ENCODE measurements at regions not wholly inside any gene's neighbourhood (a gene's known extent, or its start where the extent isn't known, plus 50 kb on each side); places are given as distances from the start of the nearest gene placed in this dataset.

DNA sequence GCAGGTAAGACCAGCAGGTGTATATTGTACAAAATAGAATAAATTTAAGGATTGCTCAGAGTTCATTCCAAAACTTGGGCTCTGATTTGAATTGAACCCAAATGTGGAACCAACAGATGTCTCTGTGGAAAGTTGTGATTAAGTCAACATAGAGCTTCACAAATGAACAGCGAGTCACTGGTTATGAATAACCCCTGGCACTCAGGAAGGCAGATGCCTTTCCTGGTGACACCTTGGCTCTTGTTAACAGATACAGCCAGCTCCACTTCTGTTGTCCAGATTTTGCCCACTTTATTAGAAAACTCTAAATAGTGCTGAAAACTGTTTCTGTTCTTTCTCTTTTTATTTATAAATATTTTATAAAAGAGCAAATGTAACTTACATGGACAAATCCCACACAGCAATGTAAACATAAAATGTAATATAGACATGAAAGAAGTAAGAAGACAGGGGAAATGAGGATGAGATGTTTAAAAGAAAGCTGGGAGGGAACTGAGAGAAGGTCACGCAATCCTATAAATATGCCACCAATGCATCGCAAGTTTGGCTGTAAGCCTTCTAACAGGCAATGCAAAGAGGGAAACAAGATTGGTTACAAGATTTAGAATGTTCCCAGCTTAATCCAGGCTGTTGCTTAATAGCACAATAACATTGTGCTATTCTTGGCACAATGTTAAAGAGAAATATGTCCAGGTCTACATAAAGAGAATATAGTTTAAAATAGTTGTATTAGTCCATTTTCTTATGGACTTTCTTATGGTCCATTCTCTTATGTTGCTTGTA, 495.5 kb downstream of the TAFA4 start:
- DNase-seq (no peak), ATAC-seq (no peak)
- H3K4me1 Mint-ChIP-seq, result no peaks in the 10 kb centered on the region
- H3K36me3 Mint-ChIP-seq, result no peaks in the 10 kb centered on the region
- peaks cover 2% of the 10 kb centered on the region for H3K9me3 Mint-ChIP-seq (ENCODE audit: low read depth)
- no peak overlapping the region for H3K27ac Mint-ChIP-seq
- H3K4me3 Mint-ChIP-seq, result no peak overlapping the region
- CTCF ChIA-PET, result no interaction called here
- no peaks in the 10 kb centered on the region for H3K27me3 Mint-ChIP-seq

DNA sequence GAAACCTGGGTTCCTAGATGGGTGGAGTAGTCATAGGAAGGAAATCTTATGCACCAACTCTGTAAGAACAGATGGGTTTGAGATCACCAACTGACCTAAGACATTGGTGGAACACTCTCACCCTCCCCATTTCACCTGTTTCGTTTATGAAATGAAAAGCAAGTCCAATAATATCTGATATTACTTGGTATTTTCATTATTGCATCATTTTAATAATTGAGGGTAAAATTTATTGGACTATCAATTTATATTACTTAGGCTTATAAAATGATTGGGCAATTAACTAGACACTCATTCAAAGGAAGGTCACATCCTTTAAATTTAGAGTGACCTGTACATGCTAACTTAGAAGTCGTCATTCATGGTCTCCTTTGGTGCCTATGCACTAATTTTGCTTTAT, 503.9 kb downstream of the TAFA4 start:
- CTCF ChIA-PET, result no interaction called here
- Mint-ChIP-seq H3K4me3 (no peak overlapping the region), H3K4me1 (no peaks in the 10 kb centered on the region), H3K27me3 (no peaks in the 10 kb centered on the region), H3K36me3 (no peaks in the 10 kb centered on the region), H3K27ac (no peak overlapping the region), H3K9me3 (ENCODE audit: low read depth) (no peaks in the 10 kb centered on the region)
- DNase-seq (no peak), ATAC-seq (no peak)

GRCh38 chr3:68424796-68425460, 507.4 kb downstream of the TAFA4 start:
- CTCF ChIA-PET, result no interaction called here
- no peak for ATAC-seq

DNA sequence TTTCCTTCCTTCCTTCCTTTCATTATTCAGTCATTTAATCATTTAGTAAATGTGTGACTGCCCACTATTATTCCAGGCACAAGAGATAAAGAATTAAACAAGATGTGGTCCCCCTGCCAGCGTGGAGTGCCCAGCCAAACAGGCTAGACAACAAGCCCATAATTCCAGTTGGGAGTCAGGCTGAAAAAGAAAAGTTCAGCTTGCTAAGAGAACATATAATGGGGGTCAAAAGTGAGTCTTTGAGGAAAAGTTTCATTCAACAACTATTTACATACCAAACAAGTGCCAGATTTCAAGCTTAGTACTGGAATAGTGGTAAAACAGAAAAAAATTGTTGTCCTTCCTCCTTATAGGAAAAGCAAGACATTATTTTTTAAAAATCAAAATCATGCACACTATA, 523.7 kb downstream of the TAFA4 start:
- Mint-ChIP-seq H3K4me1 (no peaks in the 10 kb centered on the region), H3K9me3 (ENCODE audit: low read depth) (peaks cover 2% of the 10 kb centered on the region), H3K36me3 (no peaks in the 10 kb centered on the region), H3K27ac (no peak overlapping the region), H3K4me3 (no peak overlapping the region), H3K27me3 (no peaks in the 10 kb centered on the region)
- no peak for DNase-seq
- no peak for ATAC-seq
- CTCF ChIA-PET, result no interaction called here

More at GRCh38 chr3:68424796-68425460, 507.4 kb downstream of the TAFA4 start:
- Mint-ChIP-seq H3K36me3 (no peaks in the 10 kb centered on the region), H3K27ac (no peak overlapping the region), H3K9me3 (ENCODE audit: low read depth) (no peaks in the 10 kb centered on the region), H3K4me1 (no peaks in the 10 kb centered on the region), H3K4me3 (no peak overlapping the region), H3K27me3 (no peaks in the 10 kb centered on the region)
- no peak for DNase-seq

- no peak for ATAC-seq
- Mint-ChIP-seq H3K27me3 (no peaks in the 10 kb centered on the region), H3K9me3 (ENCODE audit: low read depth) (peaks cover 2% of the 10 kb centered on the region), H3K36me3 (no peaks in the 10 kb centered on the region), H3K4me3 (no peak overlapping the region), H3K27ac (no peak overlapping the region), H3K4me1 (no peaks in the 10 kb centered on the region)
- DNase-seq, result no peak
- CTCF ChIA-PET, result no interaction called here
These were observed 528.6 kb downstream of the TAFA4 start for GRCh38 chr3:68403741-68404140.

DNA sequence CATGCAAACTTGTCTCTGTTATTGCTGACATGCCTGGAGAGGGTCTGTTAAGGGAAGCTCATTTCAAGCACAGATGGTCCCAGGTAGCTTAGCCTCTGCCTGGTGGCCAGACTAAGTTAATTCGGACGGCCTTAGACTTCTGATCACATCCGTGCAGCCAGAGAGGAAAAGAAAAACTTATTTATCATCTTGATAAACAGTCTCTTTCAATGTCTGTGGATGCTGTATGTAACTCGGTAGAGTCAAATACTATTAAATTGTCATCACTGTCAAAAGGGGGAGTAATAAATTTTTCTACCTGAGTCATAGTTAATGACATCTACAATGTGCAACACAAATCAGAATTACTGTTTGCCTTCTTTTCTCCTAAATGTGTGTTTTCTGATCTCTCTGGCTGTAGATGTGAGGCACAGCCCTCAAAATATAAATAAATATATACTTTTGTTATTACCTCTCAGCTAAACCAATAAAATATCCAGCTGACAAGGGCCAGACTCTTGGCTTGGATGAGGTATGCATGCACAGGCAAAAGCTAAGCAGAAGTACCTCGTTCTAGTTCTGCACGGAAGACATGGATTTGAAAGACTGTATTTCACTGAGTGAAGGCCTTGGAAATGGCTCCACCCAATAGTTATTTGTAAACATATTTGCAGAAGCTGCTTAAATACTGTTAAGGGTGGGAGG, 530.0 kb downstream of the TAFA4 start:
- ATAC-seq, result no peak
- no peaks in the 10 kb centered on the region for H3K4me1 Mint-ChIP-seq
- DNase-seq, result no peak
- no peak overlapping the region for H3K27ac Mint-ChIP-seq
- H3K4me3 Mint-ChIP-seq, result no peak overlapping the region
- H3K36me3 Mint-ChIP-seq, result no peaks in the 10 kb centered on the region
- CTCF ChIA-PET, result no interaction called here
- H3K9me3 Mint-ChIP-seq (ENCODE audit: low read depth), result peaks cover 2% of the 10 kb centered on the region
- H3K27me3 Mint-ChIP-seq, result no peaks in the 10 kb centered on the region

- DNase-seq (no peak), ATAC-seq (no peak)
- H3K4me1 Mint-ChIP-seq, result no peaks in the 10 kb centered on the region
- H3K4me3 Mint-ChIP-seq, result no peak overlapping the region
- H3K36me3 Mint-ChIP-seq, result no peaks in the 10 kb centered on the region
- H3K9me3 Mint-ChIP-seq (ENCODE audit: low read depth), result peaks cover 11% of the 10 kb centered on the region
- H3K27me3 Mint-ChIP-seq, result no peaks in the 10 kb centered on the region
- CTCF ChIA-PET, result no interaction called here
- H3K27ac Mint-ChIP-seq, result no peak overlapping the region
These were observed 553.7 kb downstream of the TAFA4 start for GRCh38 chr3:68378631-68379030.

- no peaks in the 10 kb centered on the region for H3K36me3 Mint-ChIP-seq
- no peak overlapping the region for H3K27ac Mint-ChIP-seq
- H3K27me3 Mint-ChIP-seq, result no peaks in the 10 kb centered on the region
- CTCF ChIA-PET, result no interaction called here
- H3K4me1 Mint-ChIP-seq, result no peaks in the 10 kb centered on the region
- H3K9me3 Mint-ChIP-seq (ENCODE audit: low read depth), result peaks cover 13% of the 10 kb centered on the region
- ATAC-seq (no peak), DNase-seq (no peak)
- no peak overlapping the region for H3K4me3 Mint-ChIP-seq
These were observed 558.6 kb downstream of the TAFA4 start for GRCh38 chr3:68373727-68374126.

GRCh38 chr3:68363796-68364195, 568.6 kb downstream of the TAFA4 start:
- ATAC-seq (no peak), DNase-seq (no peak)
- no peaks in the 10 kb centered on the region for H3K27me3 Mint-ChIP-seq
- H3K4me1 Mint-ChIP-seq, result no peaks in the 10 kb centered on the region
- CTCF ChIA-PET, result interaction anchor here (1.4 kb wide), 1 partner anchor 16 kb away, joined by 4 read pairs; no protein-coding TSS in a partner anchor
- no peak overlapping the region for H3K27ac Mint-ChIP-seq
- H3K4me3 Mint-ChIP-seq, result no peak overlapping the region
- peaks cover 2% of the 10 kb centered on the region for H3K9me3 Mint-ChIP-seq (ENCODE audit: low read depth)
- no peaks in the 10 kb centered on the region for H3K36me3 Mint-ChIP-seq

DNA sequence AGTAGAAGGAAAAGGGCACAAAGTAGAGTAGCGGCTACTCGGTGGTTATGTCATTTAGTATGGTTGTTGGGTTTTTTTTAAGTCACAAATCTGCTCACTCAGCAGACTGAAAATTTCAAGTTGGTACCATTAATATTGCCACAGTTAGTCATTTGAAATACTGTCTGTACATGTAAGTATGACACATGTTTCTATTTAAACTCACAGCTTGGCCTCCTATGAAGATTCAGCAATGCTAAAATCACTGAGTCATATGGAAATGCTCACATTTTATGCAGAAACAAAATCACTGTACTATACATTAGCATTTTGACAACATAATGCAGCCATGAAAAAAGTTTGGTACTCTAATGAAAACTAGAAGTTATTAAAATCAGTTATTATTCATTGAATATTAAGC, 571.9 kb downstream of the TAFA4 start:
- no peaks in the 10 kb centered on the region for H3K4me1 Mint-ChIP-seq
- DNase-seq (no peak), ATAC-seq (no peak)
- H3K36me3 Mint-ChIP-seq, result no peaks in the 10 kb centered on the region
- no peaks in the 10 kb centered on the region for H3K27me3 Mint-ChIP-seq
- H3K4me3 Mint-ChIP-seq, result no peak overlapping the region
- no peak overlapping the region for H3K27ac Mint-ChIP-seq
- H3K9me3 Mint-ChIP-seq (ENCODE audit: low read depth), result peaks cover 2% of the 10 kb centered on the region
- CTCF ChIA-PET, result no interaction called here

DNA sequence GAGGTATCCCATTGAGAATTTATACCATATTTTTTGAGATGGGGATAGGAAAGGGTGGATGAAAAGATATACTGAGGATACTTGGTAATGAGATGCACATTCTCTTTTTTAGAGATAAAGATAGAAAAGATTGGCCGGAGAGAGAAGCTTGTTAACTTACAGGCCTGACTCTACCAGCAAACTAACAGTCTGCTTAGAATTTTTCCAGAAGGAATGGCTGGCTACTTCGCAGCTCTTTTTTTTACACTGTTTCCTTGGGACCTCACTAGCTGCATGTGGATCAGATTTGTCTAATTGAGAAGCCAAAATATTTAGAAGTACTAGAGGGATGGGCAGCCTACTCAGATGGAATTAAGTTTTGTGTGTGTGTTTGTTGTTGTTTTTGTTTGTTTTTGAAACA, 586.6 kb downstream of the TAFA4 start:
- H3K36me3 Mint-ChIP-seq, result no peaks in the 10 kb centered on the region
- DNase-seq (no peak), ATAC-seq (no peak)
- no peak overlapping the region for H3K4me3 Mint-ChIP-seq
- H3K4me1 Mint-ChIP-seq, result no peaks in the 10 kb centered on the region
- no peaks in the 10 kb centered on the region for H3K9me3 Mint-ChIP-seq (ENCODE audit: low read depth)
- H3K27me3 Mint-ChIP-seq, result no peaks in the 10 kb centered on the region
- H3K27ac Mint-ChIP-seq, result no peak overlapping the region
- CTCF ChIA-PET, result no interaction called here

DNA sequence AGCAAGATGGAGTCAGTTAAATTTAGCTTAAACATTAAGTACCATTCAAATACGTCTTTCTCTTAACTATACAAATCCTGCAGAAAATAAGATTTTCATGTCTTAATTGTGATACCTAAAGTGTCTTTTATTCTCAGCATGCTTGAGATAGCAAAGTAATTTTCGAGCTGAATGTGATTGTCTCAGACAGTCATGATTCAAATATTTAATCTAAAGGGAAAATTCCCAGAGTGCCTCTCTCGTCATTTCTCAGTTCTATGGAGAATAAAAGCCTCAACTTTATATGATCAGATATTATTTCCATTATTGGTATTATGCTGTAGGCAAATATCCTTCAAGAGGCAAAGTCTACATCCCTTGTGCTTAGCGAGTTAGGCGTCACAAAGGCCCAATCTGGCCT, 589.9 kb downstream of the TAFA4 start:
- no peak for DNase-seq
- Mint-ChIP-seq H3K36me3 (no peaks in the 10 kb centered on the region), H3K9me3 (ENCODE audit: low read depth) (no peaks in the 10 kb centered on the region), H3K27me3 (no peaks in the 10 kb centered on the region), H3K27ac (no peak overlapping the region), H3K4me1 (no peaks in the 10 kb centered on the region), H3K4me3 (no peak overlapping the region)
- no peak for ATAC-seq
- CTCF ChIA-PET, result no interaction called here

DNA sequence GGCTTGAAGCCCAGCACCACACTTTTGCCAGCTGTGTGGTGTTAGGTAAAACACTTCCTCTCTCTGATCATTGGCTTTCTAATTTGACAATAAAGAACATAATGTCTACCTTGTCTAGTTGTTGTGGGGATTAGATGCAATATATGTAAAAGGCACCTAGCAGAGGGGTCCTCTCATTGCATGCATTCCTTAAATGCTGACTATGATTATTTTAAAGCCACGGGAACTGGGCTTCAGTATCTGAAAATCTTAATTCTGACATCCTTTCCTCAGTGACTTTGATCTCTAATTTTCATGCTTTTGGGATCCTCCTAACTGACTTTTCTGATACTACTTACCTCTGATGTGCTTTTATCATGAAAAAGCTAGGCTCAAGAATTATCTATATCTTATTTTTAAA, 596.3 kb downstream of the TAFA4 start:
- no peak for ATAC-seq
- H3K27me3 Mint-ChIP-seq, result no peaks in the 10 kb centered on the region
- H3K27ac Mint-ChIP-seq, result no peak overlapping the region
- CTCF ChIA-PET, result no interaction called here
- no peak for DNase-seq
- no peak overlapping the region for H3K4me3 Mint-ChIP-seq
- H3K4me1 Mint-ChIP-seq, result no peaks in the 10 kb centered on the region
- no peaks in the 10 kb centered on the region for H3K36me3 Mint-ChIP-seq
- no peaks in the 10 kb centered on the region for H3K9me3 Mint-ChIP-seq (ENCODE audit: low read depth)

DNA sequence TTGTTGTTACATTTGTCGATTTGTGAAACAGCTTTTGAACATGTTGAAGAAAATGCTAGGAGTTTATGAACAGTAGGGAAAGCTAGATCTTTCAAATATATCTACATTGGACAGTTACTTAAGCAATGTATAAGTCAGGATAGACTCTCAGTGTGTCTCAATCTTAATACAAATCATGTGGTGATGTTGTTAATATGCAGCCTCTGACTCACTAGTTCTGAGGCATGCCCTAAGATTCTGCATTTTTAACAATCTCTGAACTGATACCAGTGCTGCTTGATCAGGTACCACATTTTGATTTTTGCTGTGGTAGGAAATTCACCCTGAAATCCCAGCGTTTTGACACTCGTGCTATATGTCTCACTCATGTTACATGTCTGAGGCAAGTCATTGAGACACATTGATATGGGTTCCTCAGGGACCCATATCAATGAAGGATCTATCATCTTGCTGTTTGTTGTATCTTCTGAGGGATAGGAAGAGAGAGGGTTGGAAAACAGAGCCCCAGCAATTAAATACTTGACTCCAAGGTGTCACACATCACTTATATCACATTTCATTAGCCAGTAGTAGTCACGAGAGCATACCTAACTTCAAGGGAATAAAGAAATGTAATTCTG, 597.9 kb downstream of the TAFA4 start:
- Mint-ChIP-seq H3K9me3 (ENCODE audit: low read depth) (no peaks in the 10 kb centered on the region), H3K27me3 (no peaks in the 10 kb centered on the region), H3K4me1 (no peaks in the 10 kb centered on the region), H3K4me3 (no peak overlapping the region), H3K27ac (no peak overlapping the region), H3K36me3 (no peaks in the 10 kb centered on the region)
- no peak for ATAC-seq
- CTCF ChIA-PET, result no interaction called here
- DNase-seq, result no peak
